ENCODE measurements at regions not wholly inside any gene's neighbourhood (a gene's known extent, or its start where the extent isn't known, plus 50 kb on each side); places are given as distances from the start of the nearest gene placed in this dataset.

- no peak for DNase-seq (ENCODE audit: low read depth in 2 of 2)
These were observed 274.5 kb upstream of the PPP2R2D start for GRCh38 chr10:131626274-131626673.

- DNase-seq (ENCODE audit: low read depth in 2 of 2), result no peak
These were observed 271.6 kb upstream of the PPP2R2D start for GRCh38 chr10:131629026-131629770.

GRCh38 chr10:131630772-131631258 is 270.0 kb upstream of the PPP2R2D start:
- DNase-seq (ENCODE audit: low read depth in 2 of 2), result no peak

- DNase-seq (ENCODE audit: low read depth in 2 of 2), result no peak
These were observed 269.2 kb upstream of the PPP2R2D start for GRCh38 chr10:131631619-131632018.

GRCh38 chr10:131635564-131636015 is 265.2 kb upstream of the PPP2R2D start:
- no peak for DNase-seq (ENCODE audit: low read depth in 2 of 2)

GRCh38 chr10:131636116-131636515 is 264.7 kb upstream of the PPP2R2D start:
- no peak for DNase-seq (ENCODE audit: low read depth in 2 of 2)

- no peak for DNase-seq (ENCODE audit: low read depth in 2 of 2)
These were observed 263.7 kb upstream of the PPP2R2D start for GRCh38 chr10:131636841-131637724.

- DNase-seq (ENCODE audit: low read depth in 2 of 2), result no peak
These were observed 262.5 kb upstream of the PPP2R2D start for GRCh38 chr10:131638049-131638879.

- DNase-seq (ENCODE audit: low read depth in 2 of 2), result no peak
These were observed 261.9 kb upstream of the PPP2R2D start for GRCh38 chr10:131638880-131639278.

GRCh38 chr10:131640045-131640644 is 260.7 kb upstream of the PPP2R2D start:
- DNase-seq (ENCODE audit: low read depth in 2 of 2), result no peak

GRCh38 chr10:131641231-131641630 is 259.6 kb upstream of the PPP2R2D start:
- no peak for DNase-seq (ENCODE audit: low read depth in 2 of 2)

- no peak for DNase-seq (ENCODE audit: low read depth in 2 of 2)
These were observed 258.9 kb upstream of the PPP2R2D start for GRCh38 chr10:131641898-131642297.

GRCh38 chr10:131642966-131643365 is 257.8 kb upstream of the PPP2R2D start:
- no peak for DNase-seq (ENCODE audit: low read depth in 2 of 2)

- DNase-seq (ENCODE audit: low read depth in 2 of 2), result no peak
These were observed 256.5 kb upstream of the PPP2R2D start for GRCh38 chr10:131644289-131644688.

GRCh38 chr10:131644864-131645658 is 255.7 kb upstream of the PPP2R2D start:
- no peak for DNase-seq (ENCODE audit: low read depth in 2 of 2)

- no peak for DNase-seq (ENCODE audit: low read depth in 2 of 2)
These were observed 255.1 kb upstream of the PPP2R2D start for GRCh38 chr10:131645756-131646155.

GRCh38 chr10:131646551-131647525 is 254.0 kb upstream of the PPP2R2D start:
- DNase-seq (ENCODE audit: low read depth in 2 of 2), result no peak

- DNase-seq (ENCODE audit: low read depth in 2 of 2), result no peak
These were observed 253.0 kb upstream of the PPP2R2D start for GRCh38 chr10:131647789-131648188.

- DNase-seq (ENCODE audit: low read depth in 2 of 2), result no peak
These were observed 252.3 kb upstream of the PPP2R2D start for GRCh38 chr10:131648386-131649020.
